D721Med (cell line): ENCODE measurements at regions not wholly inside any gene's neighbourhood (a gene's known extent, or its start where the extent isn't known, plus 50 kb on each side); places are given as distances from the start of the nearest gene placed in this dataset.
"Not testable (repeated sequence)": the region's sequence is repeated elsewhere in the genome, so short reads cannot be mapped to it uniquely, and the experiment has no call there.

Experiments used
- DNase-seq: peaks from one replicate; pipeline ENCODE4 v3.0.0; 2011; ENCODE audit warnings: low spot score; ENCODE audit not compliant: insufficient read length
- FAIRE-seq: peaks from 2 replicates; lab custom pipeline; 2011; peaks lifted over from hg19 to GRCh38; lab: Jason Lieb, UNC
- TF ChIP-seq, protein P1 (sequence below): IDR thresholded peaks from 2 replicates; pipeline ENCODE4 v1.5.1; 2012; ENCODE audit warnings: mild to moderate bottlenecking, control low read depth; ENCODE audit not compliant: insufficient read depth; ENCODE audit errors: missing control alignments

DNA sequence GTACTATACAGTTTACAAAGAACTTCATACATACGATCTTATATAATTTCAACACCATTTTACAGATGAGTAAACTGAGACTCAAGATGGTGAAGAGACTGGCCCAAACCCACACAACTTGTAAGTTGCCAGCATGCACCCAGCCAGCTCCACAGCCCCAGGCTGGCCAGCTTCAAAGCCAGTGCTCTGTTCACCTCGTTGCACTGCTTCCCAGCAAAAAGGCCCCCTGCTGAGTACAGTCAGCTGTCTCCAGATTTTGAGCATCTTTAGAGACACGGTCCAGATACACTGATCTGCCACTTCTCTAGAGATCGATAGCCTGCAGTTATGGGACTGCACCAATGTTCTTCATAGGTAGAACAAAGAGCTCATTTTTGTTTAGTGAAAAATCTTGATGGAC, 257.2 kb upstream of the CHAC2 start:
- FAIRE-seq (no peak), DNase-seq (no peak)

DNA sequence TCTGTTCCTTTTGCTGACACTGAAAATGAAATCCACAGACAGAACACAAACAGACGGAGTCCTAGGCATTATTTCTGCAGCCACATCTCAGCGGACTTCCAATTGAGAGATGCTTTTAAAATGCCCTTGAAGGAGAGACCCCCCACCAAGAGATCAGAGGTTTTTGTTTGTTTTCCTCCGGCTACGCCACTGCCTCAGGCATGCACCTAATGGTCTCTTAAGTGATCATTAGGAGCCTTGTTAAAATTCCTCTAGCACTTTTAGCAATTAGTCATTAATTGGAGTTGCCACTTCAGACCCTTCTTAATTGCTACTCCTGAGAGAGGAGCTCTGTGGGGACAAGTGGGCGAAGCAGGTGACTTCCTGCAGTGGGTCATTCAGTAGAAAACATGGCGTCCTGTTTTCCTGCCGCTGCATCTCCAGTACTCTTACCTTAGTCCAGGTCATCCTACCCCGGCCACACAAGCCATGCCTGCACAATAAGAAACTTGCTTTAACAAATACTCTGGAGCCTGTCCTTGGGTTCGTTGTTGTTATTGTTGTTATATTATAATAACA, 257.7 kb upstream of the CHAC2 start:
- DNase-seq, result no peak
- no peak for FAIRE-seq
- TF ChIP-seq, protein P1, sequence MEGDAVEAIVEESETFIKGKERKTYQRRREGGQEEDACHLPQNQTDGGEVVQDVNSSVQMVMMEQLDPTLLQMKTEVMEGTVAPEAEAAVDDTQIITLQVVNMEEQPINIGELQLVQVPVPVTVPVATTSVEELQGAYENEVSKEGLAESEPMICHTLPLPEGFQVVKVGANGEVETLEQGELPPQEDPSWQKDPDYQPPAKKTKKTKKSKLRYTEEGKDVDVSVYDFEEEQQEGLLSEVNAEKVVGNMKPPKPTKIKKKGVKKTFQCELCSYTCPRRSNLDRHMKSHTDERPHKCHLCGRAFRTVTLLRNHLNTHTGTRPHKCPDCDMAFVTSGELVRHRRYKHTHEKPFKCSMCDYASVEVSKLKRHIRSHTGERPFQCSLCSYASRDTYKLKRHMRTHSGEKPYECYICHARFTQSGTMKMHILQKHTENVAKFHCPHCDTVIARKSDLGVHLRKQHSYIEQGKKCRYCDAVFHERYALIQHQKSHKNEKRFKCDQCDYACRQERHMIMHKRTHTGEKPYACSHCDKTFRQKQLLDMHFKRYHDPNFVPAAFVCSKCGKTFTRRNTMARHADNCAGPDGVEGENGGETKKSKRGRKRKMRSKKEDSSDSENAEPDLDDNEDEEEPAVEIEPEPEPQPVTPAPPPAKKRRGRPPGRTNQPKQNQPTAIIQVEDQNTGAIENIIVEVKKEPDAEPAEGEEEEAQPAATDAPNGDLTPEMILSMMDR, result no peak

More for the DNA sequence above, 257.2 kb upstream of the CHAC2 start:
- TF ChIP-seq, protein P1, result no peak

DNA sequence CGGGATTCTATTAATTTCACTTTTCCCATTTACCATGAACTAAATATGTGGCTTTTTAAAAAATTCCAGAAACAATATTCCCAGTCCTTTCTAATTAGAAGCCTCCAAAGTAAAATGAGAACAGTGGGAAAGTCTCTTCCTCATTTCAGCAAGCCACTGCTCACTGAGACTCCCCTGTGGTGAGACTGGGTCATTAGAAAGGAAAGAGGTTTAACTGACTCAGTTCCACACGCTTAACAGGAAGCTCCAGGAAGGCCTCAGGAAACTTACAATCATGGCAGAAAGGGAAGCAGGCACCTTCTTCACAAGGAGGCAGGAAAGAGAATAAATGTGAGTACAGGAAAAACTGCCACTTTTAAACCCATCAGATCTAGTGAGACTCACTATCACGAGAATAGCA, 258.9 kb upstream of the CHAC2 start:
- FAIRE-seq (no peak), DNase-seq (no peak)
- TF ChIP-seq, protein P1, result no peak

DNA sequence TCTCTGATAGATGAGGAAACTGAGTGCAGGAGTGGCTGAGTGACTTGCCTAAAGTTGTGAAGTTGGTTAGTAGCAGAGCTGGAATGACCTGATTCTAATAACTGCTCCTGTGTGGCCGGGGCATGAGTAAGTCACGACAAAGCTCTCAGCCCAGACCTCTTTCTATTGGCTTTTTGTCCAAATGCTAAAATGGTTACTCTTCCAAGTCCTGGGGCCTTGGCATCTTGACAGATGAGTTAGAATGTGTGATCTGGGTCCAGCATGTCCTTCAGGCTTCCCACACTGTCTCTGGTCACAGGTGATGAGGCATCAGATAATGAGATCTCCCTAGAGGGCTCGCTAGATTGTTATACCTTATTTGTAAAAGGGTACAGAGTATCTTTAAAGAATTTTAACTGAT, 260.5 kb upstream of the CHAC2 start:
- not testable (repeated sequence) for FAIRE-seq, DNase-seq

DNA sequence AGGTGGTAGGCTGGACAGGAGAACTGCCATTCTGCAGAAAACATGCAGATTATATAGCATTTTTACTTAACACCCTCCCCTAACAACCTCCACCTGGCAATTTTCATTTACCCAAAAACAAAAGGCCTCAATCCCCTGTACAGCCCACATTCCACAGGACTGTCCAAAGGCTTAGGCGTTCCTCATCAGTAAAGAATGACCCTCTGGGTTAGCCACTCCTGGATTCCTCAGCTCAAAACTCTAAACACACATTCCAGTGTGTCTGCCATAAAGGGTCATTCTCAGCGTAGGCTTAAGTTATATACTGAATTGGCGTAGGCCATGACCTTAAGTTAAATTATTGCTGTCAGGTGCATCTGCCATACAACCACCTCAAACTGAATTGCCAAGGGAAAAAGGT, 261.8 kb upstream of the CHAC2 start:
- no peak for DNase-seq
- no peak for FAIRE-seq
- TF ChIP-seq, protein P1, result no peak

DNA sequence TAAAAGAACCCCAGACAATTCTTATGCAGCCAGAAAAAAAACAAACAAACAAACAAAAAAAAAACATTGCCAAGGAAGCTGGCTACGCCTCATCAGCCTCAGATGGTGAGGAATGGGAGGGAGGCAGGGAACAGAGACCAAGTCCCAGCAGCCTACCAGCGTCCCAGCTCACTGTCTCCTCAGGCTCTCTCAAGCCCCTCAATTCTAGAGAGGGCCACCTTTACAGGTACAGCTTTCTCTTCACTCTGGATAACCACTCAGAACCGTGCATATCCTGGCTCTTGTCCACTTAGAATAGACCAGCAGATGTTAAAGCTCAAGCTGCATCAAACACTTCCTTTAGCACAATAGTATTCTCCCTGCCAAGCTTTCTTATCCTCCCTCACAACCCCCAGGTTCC, 263.1 kb upstream of the CHAC2 start:
- DNase-seq (no peak), FAIRE-seq (no peak)
- TF ChIP-seq, protein P1, result no peak

DNA sequence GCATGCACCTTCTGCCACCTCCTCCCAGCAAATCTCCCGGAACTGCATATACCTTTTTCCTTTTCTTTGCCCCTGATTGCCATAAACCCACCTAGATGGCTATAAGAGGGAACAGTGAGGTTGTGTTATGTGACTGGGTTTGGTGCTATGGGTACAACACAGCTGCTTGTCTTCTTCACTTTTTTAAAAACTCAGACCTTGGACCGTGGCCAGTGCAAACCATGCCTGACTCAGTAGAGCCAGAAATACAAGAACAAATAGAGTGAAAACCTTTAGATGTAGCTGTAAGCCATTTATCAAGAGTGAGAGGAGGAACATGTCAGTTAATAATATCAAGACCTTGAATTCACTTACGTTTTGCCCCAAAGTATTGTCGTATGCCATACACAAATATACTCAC, 267.4 kb upstream of the CHAC2 start:
- DNase-seq (no peak), FAIRE-seq (no peak)
- TF ChIP-seq, protein P1, result no peak

DNA sequence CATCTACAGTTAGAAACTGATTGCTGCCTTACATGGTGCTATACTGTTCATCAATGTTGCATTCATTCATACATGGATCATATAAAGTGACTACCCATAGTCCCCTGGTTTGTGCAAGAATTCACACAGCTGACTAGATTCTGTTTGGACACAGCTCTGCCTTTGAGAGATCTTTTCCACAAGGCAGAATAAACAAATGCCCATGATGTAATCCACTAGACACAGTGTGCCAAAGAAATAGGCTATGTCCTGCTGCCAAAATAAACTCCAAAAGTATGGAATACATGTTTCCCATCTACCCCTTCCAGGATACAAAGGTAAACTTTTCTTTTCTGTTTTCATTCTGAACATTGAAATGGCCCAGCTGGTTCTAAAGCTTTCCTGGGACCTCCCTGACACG, 269.4 kb upstream of the CHAC2 start:
- FAIRE-seq, result no peak
- no peak for DNase-seq
- TF ChIP-seq, protein P1, result no peak
